HepG2 (cell line): ENCODE measurements at regions not wholly inside any gene's neighbourhood (a gene's known extent, or its start where the extent isn't known, plus 50 kb on each side); places are given as distances from the start of the nearest gene placed in this dataset.

Experiments used
- ATAC-seq: fragments of 200-7000 bp; cut with Tn5 transposase; 3 replicates; pipeline ENCODE4 v1.9.1; 2020; ENCODE audit warnings: mild to moderate bottlenecking, moderate library complexity
- BruUV-seq: library from RNA; stranded (reverse); fragments of 400-500 nt; replicated peaks from 2 replicates; lab custom pipeline; 2021; lab: Mats Ljungman, UMichigan
- CTCF ChIA-PET: fragments of 300-600 bp; formaldehyde crosslinking; extraction: SDS; loops from one replicate; lab custom pipeline; 2021; ENCODE audit warnings: low total read pairs, inconsistent platforms, low intra/inter-chr PET ratio; lab: Yijun Ruan, JAX
- POLR2A ChIA-PET: fragments of 350-600 bp; sonication (Branson Sonifier 250); formaldehyde crosslinking; loops from one replicate; lab custom pipeline; 2020; ENCODE audit warnings: antibody characterized with exemption, inconsistent platforms; lab: Yijun Ruan, JAX
- DNase-seq: peaks from one replicate; pipeline ENCODE4 v3.0.0-alpha.2; 2015; ENCODE audit warnings: low spot score
- FAIRE-seq: peaks from 3 replicates; lab custom pipeline; 2011; peaks lifted over from hg19 to GRCh38; lab: Jason Lieb, UNC
- H2AFZ ChIP-seq: one replicate; pipeline ENCODE4 v1.6.1; 2011; ENCODE audit warnings: low read length, inconsistent platforms
- H3K27ac ChIP-seq: fragments of 300-600 bp; 3 replicates; pipeline ENCODE4 v1.8.0; 2011; ENCODE audit warnings: mixed run types, mild to moderate bottlenecking, mixed read lengths, low read length, inconsistent platforms; ENCODE audit not compliant: insufficient read depth; ENCODE audit errors: extremely low read length
- H3K27me3 ChIP-seq, 2 experiments: fragments of 200-600 bp in 1 of 2; 2 replicates in 1 of 2; 3 replicates in 1 of 2; pipeline versions ENCODE4 v1.6.0 to v1.8.0; 2011; ENCODE audit warnings: low read length in 2 of 2, mild to moderate bottlenecking in 2 of 2, moderate library complexity in 2 of 2, inconsistent platforms in 1 of 2; ENCODE audit not compliant: insufficient read depth in 2 of 2, control insufficient read depth in 1 of 2
- H3K36me3 ChIP-seq, 2 experiments: fragments of 200-600 bp in 1 of 2; replicated peaks in 1 of 2; 2 replicates in 1 of 2; 3 replicates in 1 of 2; pipeline versions ENCODE4 v1.5.1 to v1.8.0; 2011; ENCODE audit warnings: low read length in 2 of 2, inconsistent platforms in 1 of 2; ENCODE audit not compliant: insufficient read depth in 2 of 2, control insufficient read depth in 1 of 2
- H3K4me1 ChIP-seq: 2 replicates; pipeline ENCODE4 v1.5.1; 2012; ENCODE audit warnings: low read length, inconsistent platforms; ENCODE audit not compliant: insufficient read depth
- H3K4me2 ChIP-seq: 2 replicates; pipeline ENCODE4 v1.6.0; 2011; ENCODE audit warnings: low read depth, low read length, inconsistent platforms
- H3K4me3 ChIP-seq, 3 experiments: fragments of 200-600 bp in 1 of 3; sonication (generic), shearing (Covaris generic) in 1 of 3; replicated peaks in 1 of 3; 2 replicates each; pipeline ENCODE4 v1.5.1; 2011 to 2016; ENCODE audit warnings: low read length in 3 of 3, inconsistent platforms in 2 of 3, low read depth in 2 of 3, mild to moderate bottlenecking in 2 of 3, control low read depth in 1 of 3, mixed read lengths in 1 of 3; ENCODE audit not compliant: insufficient read depth in 1 of 3
- H3K79me2 ChIP-seq: one replicate; pipeline ENCODE4 v1.6.1; 2011; ENCODE audit warnings: low read length, inconsistent platforms; ENCODE audit not compliant: insufficient read depth
- H3K9ac ChIP-seq: 2 replicates; pipeline ENCODE4 v1.6.0; 2011; ENCODE audit warnings: mild to moderate bottlenecking, low read depth, low read length, inconsistent platforms; ENCODE audit not compliant: insufficient read depth
- H3K9me3 ChIP-seq: 2 replicates; pipeline ENCODE4 v1.5.1; 2012; ENCODE audit warnings: mild to moderate bottlenecking, low read length
- H4K20me1 ChIP-seq: 2 replicates; pipeline ENCODE4 v1.6.0; 2011; ENCODE audit warnings: inconsistent platforms, mild to moderate bottlenecking, low read length, moderate library complexity; ENCODE audit not compliant: insufficient read depth
- FOXO4 ChIP-seq: sonication (generic); formaldehyde crosslinking; conservative IDR thresholded peaks from 2 replicates; pipeline ENCODE4 v1.8.1; 2023; ENCODE audit warnings: missing genetic modification reagents
- GLI4 ChIP-seq: sonication (generic); formaldehyde crosslinking; IDR thresholded peaks from 2 replicates; pipeline ENCODE4 v1.5.1; 2020; ENCODE audit warnings: missing genetic modification reagents, mild to moderate bottlenecking, moderate library complexity, borderline replicate concordance
- TBP ChIP-seq: sonication (generic); formaldehyde crosslinking; IDR thresholded peaks from 2 replicates; pipeline ENCODE4 v1.5.0; 2020; ENCODE audit warnings: missing genetic modification reagents
- ZNF18 ChIP-seq: sonication (generic); formaldehyde crosslinking; IDR thresholded peaks from 2 replicates; pipeline ENCODE4 v1.8.0; 2022; ENCODE audit warnings: mild to moderate bottlenecking, missing genetic modification reagents; ENCODE audit not compliant: insufficient replicate concordance
- ZNF33B ChIP-seq: sonication (generic); formaldehyde crosslinking; IDR thresholded peaks from 2 replicates; pipeline ENCODE4 v1.5.1; 2020; ENCODE audit warnings: mild to moderate bottlenecking, missing genetic modification reagents
- ZNF350 ChIP-seq: sonication (generic); formaldehyde crosslinking; IDR thresholded peaks from 2 replicates; pipeline ENCODE4 v1.4.0; 2020; ENCODE audit warnings: mild to moderate bottlenecking, low read depth, missing genetic modification reagents, borderline replicate concordance
- ZNF44 ChIP-seq: sonication (generic); formaldehyde crosslinking; IDR thresholded peaks from 2 replicates; pipeline ENCODE4 v1.5.1; 2020; ENCODE audit warnings: mild to moderate bottlenecking, missing genetic modification reagents
- ZNF598 ChIP-seq: sonication (generic); formaldehyde crosslinking; IDR thresholded peaks from 2 replicates; pipeline ENCODE4 v1.5.1; 2020; ENCODE audit warnings: mild to moderate bottlenecking, missing genetic modification reagents, borderline replicate concordance
- ZNF709 ChIP-seq: sonication (generic); formaldehyde crosslinking; IDR thresholded peaks from 2 replicates; pipeline ENCODE4 v1.5.0; 2020; ENCODE audit warnings: mild to moderate bottlenecking, missing genetic modification reagents
- WGBS: methylation state at CpG from one replicate; pipeline ENCODE4 v1.1.6; 2017; ENCODE audit warnings: low lambda C conversion rate; 5-methylcytosine and 5-hydroxymethylcytosine counted together
- in situ Hi-C: cut with HindIII; loops from 2 replicates; pipeline ENCODE4 v1.10.0; 2017; ENCODE audit warnings: low pct_unique_long_range_greater_than_20kb; ENCODE audit not compliant: extremely low pct_ligation_motif_present
- intact Hi-C: fragments of 100-400 bp; cut with micrococcal nuclease; formaldehyde crosslinking; loops from one replicate; pipeline ENCODE4 v1.10.0; 2022; ENCODE audit not compliant: unreplicated experiment

- ChIA-PET CTCF (no interaction called here), POLR2A (no interaction called here)
- Histone ChIP-seq H3K4me2 (no peak overlapping the region), H3K9ac (no peak overlapping the region), H4K20me1 (no peaks in the 10 kb centered on the region), H3K4me1 (no peaks in the 10 kb centered on the region), H3K27ac (no peak overlapping the region), H3K9me3 (no peaks in the 10 kb centered on the region), H3K79me2 (no peaks in the 10 kb centered on the region), H3K36me3 (no peaks in the 10 kb centered on the region), H2AFZ (no peak overlapping the region), H3K4me3 (no peak overlapping the region), H3K27me3 (no peaks in the 10 kb centered on the region)
- no peak for DNase-seq
- no peak for FAIRE-seq
- no peak for ATAC-seq
- TF ChIP-seq ZNF350 (CRISPR knock-in tag) (no peak), ZNF598 (CRISPR knock-in tag) (no peak), FOXO4 (CRISPR knock-in tag) (no peak), ZNF709 (CRISPR knock-in tag) (no peak), ZNF44 (CRISPR knock-in tag) (no peak)
- intact Hi-C loops, result no loop called here
- BruUV-seq, result no TSS peak
- in situ Hi-C loops, result no loop called here
Measured at GRCh38 chr12:5301539-5301938, 130.4 kb upstream of the NTF3 start.

- intact Hi-C loops (no loop called here), in situ Hi-C loops (no loop called here)
- Histone ChIP-seq H3K9me3 (no peaks in the 10 kb centered on the region; the same call in 1 of the 2 replicates), H2AFZ (no peak overlapping the region), H3K4me3 (no peak overlapping the region), H3K36me3 (no peaks in the 10 kb centered on the region), H4K20me1 (no peaks in the 10 kb centered on the region), H3K27me3 (no peaks in the 10 kb centered on the region), H3K79me2 (no peaks in the 10 kb centered on the region), H3K27ac (no peak overlapping the region), H3K4me2 (no peak overlapping the region), H3K4me1 (no peaks in the 10 kb centered on the region), H3K9ac (no peak overlapping the region)
- 32% methylated on average over 7 of the region's 7 CpGs for WGBS
- ATAC-seq (no peak), DNase-seq (no peak), FAIRE-seq (no peak)
- BruUV-seq, result no TSS peak
- CTCF ChIA-PET, result no interaction called here
- no peak for TF ChIP-seq GLI4 (CRISPR knock-in tag)
- TF ChIP-seq ZNF18 (CRISPR knock-in tag), result no peak
- TF ChIP-seq ZNF33B (CRISPR knock-in tag), result no peak
- TF ChIP-seq TBP (CRISPR knock-in tag), result no peak
- POLR2A ChIA-PET, result no interaction called here
Measured at GRCh38 chr12:5305425-5305824, 126.5 kb upstream of the NTF3 start.
